ENCODE measurements at regions not wholly inside any gene's neighbourhood (a gene's known extent, or its start where the extent isn't known, plus 50 kb on each side); places are given as distances from the start of the nearest gene placed in this dataset.
"Not testable (repeated sequence)": the region's sequence is repeated elsewhere in the genome, so short reads cannot be mapped to it uniquely, and the experiment has no call there.

DNA sequence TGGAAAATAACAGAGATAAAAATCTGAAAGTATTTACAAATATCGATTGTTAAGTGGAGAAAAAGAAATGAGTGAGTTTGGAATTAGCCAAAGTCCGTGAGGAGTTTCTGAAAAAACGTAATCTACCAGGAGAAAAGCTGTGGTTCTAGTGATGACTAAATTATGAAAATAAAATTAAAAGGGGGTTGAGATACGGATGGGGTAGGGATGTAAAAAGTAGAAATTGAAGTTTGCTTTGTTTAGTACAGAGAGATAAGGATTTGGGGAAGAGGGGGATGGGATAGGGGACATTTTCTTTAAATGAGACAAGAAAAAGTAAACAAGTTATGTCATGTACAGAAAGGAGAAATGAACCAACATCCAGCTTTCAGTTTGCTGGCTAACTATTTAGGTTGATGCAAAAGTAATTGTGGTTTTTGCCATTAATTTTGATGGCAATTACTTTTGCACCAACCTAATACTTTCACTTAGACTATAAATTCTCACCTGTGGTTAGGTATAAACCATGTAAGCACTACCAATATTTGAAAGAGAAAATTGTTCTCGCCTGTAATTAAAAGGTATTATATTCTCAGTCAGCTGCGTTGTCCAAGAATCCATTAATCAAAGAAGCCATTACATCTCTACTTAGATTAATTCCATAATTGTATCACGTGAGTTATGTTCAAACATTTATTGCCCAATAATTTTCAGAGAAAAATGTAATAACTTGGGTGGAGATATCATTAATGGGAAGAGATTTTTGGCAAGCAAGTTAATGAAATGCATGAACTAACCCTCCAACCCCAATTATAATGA, 143.0 kb upstream of the NRP1 start:
- DNase-seq (ENCODE audit: low read depth), result no peak

DNA sequence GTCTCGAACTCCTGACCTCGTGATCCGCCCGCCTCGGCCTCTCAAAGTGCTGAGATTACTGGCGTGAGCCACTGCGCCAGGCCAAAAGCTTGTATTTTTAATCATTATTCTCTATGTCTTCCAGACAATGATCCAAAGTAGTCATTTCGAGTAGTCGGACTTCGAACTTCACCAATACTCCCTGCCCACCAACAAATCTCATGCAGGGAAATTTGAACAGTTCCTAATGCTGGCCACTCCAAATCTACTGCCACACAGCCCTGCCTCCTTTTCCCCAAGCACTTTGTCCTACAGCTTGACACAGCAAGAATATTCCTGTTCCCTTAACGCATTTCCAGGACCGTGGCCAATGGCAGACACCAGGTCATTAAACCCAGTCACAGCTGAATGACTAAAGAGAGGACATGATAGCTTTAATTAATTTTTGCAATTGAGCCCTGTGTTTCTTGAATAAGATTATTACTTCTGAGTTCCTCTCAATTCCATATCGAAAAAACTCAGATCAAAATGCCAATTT, 142.3 kb upstream of the NRP1 start:
- DNase-seq (ENCODE audit: low read depth), result no peak

DNA sequence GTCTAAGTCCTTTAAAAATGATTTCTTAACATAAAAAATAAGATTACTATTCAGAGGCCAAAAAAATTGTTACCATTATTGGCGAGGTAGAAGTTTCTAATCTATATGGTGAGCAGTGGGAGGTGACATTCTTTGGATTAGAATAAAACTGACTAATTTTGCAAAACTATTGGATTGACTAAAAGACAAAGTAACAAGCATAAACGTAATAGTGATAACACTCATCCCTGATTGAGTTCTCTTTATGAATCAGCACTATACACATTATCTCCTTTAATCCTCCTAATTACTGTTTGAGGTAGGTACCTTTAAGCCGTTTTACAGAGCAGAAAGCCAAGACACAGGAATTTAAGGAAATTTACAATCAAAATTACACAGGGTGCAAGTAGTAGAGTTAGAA, 139.2 kb upstream of the NRP1 start:
- no peak for DNase-seq (ENCODE audit: low read depth)

DNA sequence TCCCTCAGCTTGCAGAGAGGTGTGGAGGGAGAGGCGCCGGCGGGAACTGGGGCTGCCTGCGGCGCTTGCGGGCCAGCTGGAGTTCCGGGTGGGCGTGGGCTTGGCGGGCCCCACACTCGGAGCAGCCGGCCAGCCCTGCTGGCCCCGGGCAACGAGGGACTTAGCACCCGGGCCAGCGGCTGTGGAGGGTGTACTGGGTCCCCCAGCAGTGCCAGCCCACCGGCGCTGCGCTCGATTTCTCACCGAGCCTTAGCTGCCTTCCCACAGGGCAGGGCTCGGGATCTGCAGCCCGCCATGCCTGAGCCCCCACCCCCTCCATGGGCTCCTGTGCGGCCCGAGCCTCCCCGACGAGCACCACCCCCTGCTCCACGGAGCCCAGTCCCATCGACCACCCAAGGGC, 133.5 kb upstream of the NRP1 start:
- not testable (repeated sequence) for DNase-seq (ENCODE audit: low read depth)

DNA sequence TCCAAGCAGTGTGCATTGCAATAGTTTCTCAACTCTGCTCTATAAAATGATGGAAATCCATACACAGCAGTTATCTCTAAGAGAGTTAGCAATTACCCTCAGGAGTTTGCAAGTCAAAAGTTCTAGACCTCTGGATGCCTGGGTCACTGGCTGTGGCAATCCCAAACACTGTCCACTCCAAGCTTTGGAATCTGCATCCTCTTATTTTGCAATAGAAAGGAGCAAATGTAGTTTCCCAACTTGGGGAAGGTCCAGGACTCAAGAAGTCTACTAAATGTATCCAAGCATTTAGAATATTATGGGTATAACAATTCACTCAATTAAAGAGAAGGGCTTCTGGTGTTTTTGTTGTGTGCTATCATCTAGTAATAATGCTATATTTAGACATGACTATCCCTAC, 131.3 kb upstream of the NRP1 start:
- no peak for DNase-seq (ENCODE audit: low read depth)

DNA sequence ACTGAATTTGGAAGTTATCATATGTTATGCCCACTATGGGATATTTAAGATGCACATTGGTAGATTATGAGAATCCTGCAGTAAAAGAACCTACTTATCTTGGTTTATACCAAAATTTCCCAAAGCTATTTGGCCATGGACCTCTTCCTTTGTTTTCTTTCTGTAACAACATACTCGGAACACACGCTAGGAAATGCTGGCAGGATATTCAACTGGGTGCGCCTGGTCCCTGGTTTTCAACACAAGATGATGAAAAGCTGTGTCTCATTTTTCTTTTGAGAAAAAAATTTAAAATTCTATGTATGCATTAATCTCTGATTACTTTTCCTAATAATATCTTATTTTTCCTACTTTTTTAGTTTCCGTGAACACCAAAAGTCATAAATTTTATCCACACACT, 128.5 kb upstream of the NRP1 start:
- DNase-seq (ENCODE audit: low read depth), result no peak

DNA sequence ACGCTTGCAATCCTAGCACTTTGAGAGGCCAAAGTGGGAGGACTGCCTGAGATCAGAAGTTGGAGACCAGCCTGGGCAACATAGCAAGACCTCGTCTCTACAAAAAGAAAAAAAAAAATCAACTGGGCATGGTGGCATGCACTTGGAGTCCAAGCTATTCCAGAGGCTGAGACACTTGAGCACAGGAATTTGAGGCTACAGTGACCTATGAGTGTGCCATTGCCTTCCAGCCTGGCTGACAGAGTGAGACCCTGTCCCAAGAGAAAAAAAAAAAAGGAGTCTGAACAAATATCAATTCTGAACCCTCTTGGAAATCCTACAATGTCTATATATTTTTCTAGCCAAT, 126.8 kb upstream of the NRP1 start:
- no peak for DNase-seq (ENCODE audit: low read depth)

DNA sequence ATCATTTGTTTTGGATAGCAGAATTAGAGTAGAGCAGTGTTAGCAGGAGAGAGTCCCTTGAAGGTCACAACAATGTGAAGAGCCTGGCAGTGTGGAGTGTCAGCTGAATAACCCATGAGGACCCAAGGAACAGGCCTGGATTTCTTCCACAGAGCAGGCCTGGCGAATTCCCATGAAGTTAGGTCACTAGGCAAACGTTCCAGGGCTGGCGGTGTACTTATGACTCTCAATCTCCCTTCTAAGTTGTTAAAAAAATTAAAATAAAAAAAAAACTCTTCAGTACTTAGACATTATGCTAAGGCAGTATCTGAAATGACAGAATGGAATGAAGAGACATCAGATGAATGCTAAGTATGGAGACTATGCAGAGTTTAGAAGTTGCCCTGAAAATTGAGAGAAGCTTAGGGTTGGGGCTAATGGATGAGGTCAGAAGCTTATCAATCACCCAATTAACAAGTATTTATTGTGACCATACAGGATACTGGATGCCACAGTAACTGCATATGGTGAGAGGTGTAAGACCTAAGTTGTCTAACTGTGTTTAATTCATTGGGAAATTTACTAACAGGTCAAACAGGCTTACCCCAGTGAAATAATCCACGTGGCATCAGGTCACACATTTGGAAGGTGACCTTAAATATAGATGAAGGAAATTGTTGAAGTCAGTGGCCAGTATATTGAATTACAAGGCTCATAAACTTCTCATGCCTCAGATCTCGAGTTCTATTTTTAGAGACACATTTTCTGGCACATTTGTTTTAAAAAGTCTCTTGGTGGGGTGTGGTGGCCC, 126.2 kb upstream of the NRP1 start:
- peak; percentile 78 for DNase-seq (ENCODE audit: low read depth)

DNA sequence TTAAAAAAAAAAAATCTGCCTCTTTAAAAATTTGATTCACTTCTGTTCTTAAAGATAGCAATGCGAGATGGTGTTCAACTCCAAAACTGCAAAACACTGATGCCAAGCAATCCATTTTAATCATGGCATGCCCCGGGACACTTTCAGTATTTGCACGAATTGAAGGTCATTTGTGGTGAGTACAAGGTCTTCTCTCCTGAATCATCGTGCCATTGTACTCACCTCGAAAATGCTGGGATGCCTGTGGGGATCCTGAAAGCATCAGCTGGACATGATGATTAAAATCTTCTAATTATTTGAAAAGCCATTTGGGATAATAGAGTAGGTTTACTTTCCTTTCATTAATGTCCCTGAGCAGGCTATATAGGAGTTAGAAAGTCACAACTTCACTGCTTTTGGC, 125.1 kb upstream of the NRP1 start:
- DNase-seq (ENCODE audit: low read depth), result peak; percentile 84

DNA sequence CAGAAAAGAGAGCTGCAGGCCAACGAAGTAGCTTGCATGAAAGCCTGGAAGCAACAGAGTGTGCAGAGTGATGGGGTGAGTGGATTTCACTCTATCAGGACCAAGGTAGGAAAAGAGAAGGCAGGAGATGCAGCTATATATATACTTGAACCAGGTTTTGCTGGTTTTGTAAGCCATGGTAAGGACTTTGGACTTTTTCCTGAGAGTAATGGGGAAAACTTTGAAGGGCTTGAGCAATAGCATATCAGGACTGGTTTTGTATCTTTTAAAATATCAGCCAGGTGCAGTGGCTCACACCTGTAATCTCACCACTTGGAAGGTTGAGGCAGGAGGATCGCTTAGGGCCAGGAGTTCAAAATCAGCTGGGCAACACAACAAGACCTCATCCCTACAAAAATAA, 120.6 kb upstream of the NRP1 start:
- DNase-seq (ENCODE audit: low read depth), result no peak

DNA sequence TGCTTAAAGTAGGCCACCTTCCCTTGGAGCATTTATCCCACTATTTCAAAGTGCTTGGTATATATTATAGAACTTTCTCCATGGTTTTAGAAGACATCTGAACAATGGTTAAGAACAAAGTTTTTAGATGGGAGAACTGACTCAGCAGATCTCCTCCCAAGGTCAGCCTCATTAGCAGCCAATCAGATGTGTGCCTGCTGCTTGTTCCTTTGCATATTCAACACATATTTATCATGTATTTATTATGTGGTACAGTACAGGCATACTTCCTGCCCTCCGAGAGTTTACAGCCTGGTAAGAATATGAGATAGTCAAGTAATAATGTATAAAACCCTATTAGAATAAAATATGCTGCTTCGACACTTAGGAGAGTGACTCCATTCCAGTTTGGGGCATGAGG, 120.1 kb upstream of the NRP1 start:
- no peak for DNase-seq (ENCODE audit: low read depth)

DNA sequence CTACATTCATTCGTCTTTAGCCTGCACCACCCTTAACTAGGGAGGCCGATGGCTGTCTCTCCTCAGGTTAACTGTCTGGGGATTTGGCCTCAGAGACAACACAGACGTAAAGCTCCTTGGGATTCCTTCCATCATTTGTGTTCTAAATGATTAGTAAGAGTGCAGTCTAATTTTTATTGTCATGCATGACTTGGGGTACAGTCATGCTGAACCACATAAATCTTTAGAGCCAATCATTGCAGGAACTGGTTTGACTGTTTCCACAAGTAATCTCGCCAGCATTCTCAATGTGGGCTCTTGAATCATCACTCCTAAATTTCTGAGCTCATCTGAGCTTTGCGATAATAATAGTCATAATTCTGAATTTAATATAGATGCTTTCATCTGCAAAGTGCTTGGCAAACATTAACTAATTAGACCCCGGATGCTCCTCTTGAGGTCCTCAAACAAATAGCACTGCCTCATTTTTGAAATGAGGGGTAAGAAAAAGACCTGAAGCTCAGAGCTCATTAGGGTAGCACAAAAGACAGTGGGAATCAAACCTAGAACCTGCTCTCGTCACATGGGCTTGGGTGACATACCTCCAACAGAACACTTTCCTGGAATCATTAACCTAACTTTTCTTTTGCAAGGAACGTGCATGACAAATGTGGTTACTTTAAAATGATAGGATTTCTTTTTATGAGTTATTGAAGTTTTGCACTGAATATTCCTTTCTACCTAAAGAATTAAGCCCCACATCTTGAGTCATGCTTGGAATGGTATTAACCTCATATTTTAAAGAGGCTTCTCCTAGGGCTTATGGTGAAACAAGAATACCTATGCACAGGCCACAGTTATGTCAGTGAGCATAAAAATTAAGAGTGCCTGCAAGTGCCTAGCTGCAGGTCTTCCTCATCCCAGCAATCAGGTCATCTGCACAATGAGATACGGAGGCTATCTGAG, 118.9 kb upstream of the NRP1 start:
- peak; percentile 83 for DNase-seq (ENCODE audit: low read depth)

DNA sequence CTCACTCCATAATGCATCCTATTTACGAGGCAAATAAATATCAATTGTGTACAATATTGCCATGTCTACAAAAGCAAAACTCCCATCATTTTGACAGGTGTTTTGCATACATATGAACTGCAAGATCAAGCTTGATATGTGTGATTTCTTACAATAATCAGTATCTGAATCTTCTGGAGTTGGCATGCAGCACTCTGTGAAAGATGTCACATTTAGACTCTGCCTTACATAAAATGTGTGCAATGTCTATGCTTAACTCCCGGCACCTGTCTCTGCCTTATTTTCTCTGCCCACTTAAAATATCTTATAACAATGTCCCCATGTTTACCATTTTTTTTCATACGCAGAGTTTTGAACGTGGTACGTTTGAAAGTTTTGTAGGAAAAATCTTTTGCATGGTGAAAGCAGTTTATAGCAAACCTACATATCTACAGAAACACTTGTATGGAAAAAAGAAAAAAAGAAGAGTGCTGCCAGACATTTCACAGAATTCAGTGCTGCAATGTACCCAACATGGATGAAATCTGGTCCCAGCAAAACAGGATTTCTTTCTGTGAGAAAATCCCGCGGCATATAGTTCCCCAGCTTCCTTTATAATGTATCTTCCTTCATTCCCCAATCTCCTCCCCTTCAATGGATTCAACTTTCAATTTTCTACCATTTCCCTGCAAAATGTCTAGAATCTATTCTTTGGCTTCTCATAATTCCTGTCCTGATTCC, 114.1 kb upstream of the NRP1 start:
- no peak for DNase-seq (ENCODE audit: low read depth)

DNA sequence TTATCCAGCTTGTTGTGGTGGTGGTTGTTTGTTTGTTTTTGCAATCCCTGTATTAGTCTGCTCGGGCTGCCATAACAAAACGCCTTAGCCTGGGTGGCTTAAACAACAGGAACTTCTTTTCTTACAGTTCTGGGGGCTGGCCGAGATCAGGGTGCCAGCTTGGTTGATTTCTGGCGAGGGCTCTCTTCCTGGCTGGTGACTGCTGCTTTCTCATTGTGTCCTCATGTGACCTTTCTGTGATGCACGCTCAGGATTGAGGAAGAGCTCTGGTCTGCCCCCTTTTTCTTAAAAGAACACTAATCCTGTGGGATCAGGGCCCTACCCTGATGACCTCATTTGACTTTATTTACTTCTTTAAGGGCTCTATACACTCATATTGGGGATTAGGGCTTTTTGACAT, 107.1 kb upstream of the NRP1 start:
- DNase-seq (ENCODE audit: low read depth), result peak; percentile 48

DNA sequence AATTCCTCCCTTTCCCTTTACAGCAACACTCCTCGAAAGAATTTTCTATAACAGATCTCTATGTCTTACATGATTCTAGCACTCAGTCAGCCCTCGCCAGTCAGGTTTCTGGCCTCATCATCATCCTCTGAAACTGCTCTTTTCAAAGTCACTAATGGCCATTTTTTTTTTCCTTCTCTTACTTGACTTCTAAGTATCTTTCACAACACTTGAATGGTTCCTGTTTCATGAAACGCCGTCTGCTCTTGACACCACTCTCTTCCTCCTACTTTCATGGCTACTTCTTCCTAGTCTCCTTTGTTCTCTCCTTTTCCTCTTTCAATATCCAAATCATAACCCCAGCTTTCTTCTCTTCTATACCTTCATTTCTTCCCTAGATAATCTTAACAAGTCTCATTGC, 100.5 kb upstream of the NRP1 start:
- no peak for DNase-seq (ENCODE audit: low read depth)

DNA sequence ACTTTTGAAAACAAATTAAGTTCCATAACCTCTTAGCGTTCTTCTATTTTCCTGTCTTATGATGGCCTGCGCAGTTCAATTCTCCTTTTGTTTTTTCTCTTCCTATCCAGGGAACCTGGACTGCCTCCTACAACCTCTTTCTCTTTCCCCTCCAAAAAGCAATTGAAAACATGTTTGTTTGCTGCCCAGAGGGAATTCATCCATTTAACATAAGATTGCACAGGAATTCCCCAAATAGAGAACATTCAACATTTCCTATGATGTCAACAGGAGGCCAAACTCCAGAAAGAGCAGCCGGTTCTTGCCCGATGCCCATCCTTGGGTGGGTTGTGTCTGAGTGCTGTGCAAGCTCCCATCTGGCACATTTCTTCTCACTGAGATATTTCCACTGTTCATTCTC, 94.2 kb upstream of the NRP1 start:
- DNase-seq (ENCODE audit: low read depth), result no peak

DNA sequence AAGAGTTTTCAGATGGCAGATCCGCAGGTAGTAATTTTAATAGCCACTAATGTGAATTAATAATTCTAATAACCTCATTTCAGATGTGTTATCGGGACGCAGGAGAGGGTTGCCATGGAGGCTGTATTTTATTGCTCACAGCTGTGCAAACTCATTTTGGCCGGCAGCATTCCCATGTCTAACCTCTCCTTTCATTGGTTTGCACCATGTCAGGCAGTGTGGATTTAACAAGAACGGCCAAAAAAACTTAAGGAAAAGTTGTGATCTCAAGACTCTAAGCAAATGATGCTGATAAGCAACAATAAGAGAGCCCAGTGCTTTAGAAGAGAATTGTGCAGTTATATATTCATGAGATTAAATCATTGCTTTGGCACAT, 88.7 kb upstream of the NRP1 start:
- no peak for DNase-seq (ENCODE audit: low read depth)

DNA sequence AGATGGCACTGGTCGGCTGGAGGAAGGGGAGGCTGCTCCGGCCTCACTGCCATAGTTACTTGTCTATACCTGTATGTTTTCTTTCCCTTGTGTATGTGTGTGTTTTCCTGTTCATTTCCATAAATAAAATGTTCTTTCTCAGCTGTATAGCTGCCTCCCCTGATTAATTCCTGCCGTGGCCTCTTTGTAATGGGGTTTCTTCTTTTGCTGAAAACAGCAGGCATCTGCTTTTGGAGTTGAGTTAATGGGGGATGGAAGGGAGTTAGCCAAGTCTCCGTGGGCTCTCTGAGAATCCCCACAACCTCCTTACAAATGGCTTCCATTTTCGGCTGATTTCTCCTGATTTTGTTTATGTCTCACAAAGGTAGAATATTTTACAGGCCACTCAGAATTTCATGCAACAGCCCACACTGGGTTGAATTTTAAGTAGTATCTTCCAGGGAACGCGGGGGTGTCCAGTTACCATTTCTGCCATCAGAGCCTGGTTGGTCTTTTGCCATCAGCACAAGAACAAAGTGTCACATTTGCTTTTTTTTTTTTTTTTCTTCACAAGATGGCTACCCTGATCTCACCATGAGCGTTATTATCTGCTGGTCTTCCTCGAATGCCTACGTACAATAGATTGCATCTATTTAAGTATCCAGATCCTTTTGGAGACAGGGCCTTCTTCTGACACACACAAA, 88.1 kb upstream of the NRP1 start:
- DNase-seq (ENCODE audit: low read depth), result no peak

DNA sequence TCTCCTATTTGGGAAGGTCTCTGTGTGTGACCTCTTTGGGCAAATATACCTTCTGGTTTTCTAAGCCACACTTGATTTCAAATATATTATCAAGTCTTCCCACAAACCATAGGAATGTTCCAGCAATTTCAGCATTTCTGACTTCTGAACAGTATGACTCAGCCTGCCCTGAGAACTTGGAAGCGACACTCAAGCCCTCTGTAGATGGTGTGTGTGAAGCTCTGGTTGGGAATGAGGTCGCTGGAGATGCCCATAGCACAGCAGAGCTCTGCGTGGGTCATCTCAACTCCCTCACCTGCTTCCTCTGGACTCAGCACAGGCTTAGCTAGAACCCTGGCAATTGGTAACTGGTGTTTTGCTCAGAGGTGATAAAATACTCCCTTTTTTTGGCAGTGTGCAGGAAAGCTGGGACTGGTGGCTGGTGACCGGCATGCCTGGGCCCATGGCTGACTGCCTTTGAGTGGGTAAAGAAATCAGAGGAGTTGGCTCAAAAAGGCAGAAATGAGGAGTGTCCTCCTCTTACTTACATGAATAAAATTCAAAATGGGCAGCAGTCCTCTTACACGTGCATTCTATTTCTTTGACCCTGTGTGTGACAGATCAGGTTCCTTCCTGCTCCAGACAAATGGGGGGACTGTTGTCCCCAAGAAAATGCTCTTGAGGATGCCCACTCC, 87.5 kb upstream of the NRP1 start:
- peak; percentile 87 for DNase-seq (ENCODE audit: low read depth)

DNA sequence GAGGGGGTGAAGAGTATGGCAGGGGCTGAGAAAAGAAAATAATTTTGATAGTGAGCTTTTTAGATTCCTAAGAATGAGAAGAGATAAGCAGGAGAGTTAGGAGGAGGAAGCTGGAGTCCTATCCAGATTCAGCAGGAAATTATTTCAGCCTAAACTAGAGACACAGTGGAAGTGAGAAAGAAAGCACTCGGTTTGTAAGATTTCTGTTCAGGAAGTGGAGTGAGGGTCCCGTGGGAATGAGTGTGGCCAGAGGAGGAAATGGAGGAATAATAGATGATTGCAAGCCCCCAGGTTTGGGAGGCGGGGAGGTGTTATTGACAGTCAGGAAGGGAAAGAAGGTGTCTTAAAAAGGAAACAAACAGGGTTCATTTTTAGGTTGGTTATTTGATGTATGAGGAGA, 84.8 kb upstream of the NRP1 start:
- DNase-seq (ENCODE audit: low read depth), result no peak
